ENCODE measurements at regions not wholly inside any gene's neighbourhood (a gene's known extent, or its start where the extent isn't known, plus 50 kb on each side); places are given as distances from the start of the nearest gene placed in this dataset.

DNA sequence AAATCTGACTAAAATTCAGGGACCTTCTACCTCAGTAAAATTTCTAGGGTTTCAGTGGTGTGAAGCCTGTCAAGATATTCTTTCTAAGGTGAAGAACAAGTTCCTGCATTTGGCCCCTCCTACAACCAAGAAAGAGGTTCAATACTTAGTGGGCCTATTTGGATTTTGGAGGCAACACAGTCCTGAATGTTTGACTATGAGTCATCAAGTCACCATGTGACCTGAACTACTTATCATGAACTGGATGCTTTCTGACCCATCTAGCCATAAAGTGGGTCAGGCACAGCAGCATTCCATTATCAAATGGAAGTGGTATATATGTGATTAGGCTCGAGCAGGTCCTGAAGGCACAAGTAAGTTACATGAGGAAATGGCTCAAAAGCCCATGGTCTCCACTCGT is 163.0 kb upstream of the IRS2 start:
- H3K9me3 Mint-ChIP-seq, result peaks cover 4% of the 10 kb centered on the region
- H3F3A ChIP-seq (replicated peaks; ENCODE audit: low read depth), result no peaks in the 10 kb centered on the region
- H4K20me1 ChIP-seq (replicated peaks; ENCODE audit: insufficient read depth), result no peaks in the 10 kb centered on the region
- no peak overlapping the region for H3K4me3 ChIP-seq
- ATAC-seq (no peak), DNase-seq (ENCODE audit: low spot score) (no peak)
- peaks cover 1% of the 10 kb centered on the region for H3K27me3 Mint-ChIP-seq (ENCODE audit: insufficient read depth, low read depth, poor library complexity)
- H3K4me3 Mint-ChIP-seq, result no peak overlapping the region
- H3K4me1 ChIP-seq (ENCODE audit: insufficient read depth), result no peaks in the 10 kb centered on the region
- no peaks in the 10 kb centered on the region for H3K27me3 ChIP-seq (ENCODE audit: insufficient read depth)
- no peaks in the 10 kb centered on the region for H3K79me2 ChIP-seq (replicated peaks; ENCODE audit: insufficient read depth)
- H3K27ac Mint-ChIP-seq, result no peak overlapping the region
- no peaks in the 10 kb centered on the region for H3K36me3 Mint-ChIP-seq (ENCODE audit: low read depth)
- no peaks in the 10 kb centered on the region for H3K4me1 Mint-ChIP-seq
- H3K9me2 ChIP-seq (ENCODE audit: insufficient read depth), result peaks cover 22% of the 10 kb centered on the region; the same call in 1 of the 2 replicates
- H2AFZ ChIP-seq, result no peak overlapping the region
- H3K27ac ChIP-seq (ENCODE audit: low read depth), result no peak overlapping the region
- H3K4me2 ChIP-seq, result no peak overlapping the region
- TF ChIP-seq NANOG (IDR thresholded peaks at IDR 0.05; ENCODE audit: borderline replicate concordance), result no peak
- no peak for TF ChIP-seq STAT1 (IDR thresholded peaks at IDR 0.05; ENCODE audit: unreplicated experiment)
- TF ChIP-seq CREB1 (CRISPR knock-in tag; IDR thresholded peaks at IDR 0.05; ENCODE audit: low read depth), result no peak
- TF ChIP-seq ZNF114 (CRISPR knock-in tag; IDR thresholded peaks at IDR 0.05), result no peak
- TF ChIP-seq POLR2AphosphoS5 (IDR thresholded peaks at IDR 0.05; ENCODE audit: low read depth), result no peak
- TF ChIP-seq JUNB (IDR thresholded peaks at IDR 0.05; ENCODE audit: unreplicated experiment), result no peak
- TF ChIP-seq, protein P1, sequence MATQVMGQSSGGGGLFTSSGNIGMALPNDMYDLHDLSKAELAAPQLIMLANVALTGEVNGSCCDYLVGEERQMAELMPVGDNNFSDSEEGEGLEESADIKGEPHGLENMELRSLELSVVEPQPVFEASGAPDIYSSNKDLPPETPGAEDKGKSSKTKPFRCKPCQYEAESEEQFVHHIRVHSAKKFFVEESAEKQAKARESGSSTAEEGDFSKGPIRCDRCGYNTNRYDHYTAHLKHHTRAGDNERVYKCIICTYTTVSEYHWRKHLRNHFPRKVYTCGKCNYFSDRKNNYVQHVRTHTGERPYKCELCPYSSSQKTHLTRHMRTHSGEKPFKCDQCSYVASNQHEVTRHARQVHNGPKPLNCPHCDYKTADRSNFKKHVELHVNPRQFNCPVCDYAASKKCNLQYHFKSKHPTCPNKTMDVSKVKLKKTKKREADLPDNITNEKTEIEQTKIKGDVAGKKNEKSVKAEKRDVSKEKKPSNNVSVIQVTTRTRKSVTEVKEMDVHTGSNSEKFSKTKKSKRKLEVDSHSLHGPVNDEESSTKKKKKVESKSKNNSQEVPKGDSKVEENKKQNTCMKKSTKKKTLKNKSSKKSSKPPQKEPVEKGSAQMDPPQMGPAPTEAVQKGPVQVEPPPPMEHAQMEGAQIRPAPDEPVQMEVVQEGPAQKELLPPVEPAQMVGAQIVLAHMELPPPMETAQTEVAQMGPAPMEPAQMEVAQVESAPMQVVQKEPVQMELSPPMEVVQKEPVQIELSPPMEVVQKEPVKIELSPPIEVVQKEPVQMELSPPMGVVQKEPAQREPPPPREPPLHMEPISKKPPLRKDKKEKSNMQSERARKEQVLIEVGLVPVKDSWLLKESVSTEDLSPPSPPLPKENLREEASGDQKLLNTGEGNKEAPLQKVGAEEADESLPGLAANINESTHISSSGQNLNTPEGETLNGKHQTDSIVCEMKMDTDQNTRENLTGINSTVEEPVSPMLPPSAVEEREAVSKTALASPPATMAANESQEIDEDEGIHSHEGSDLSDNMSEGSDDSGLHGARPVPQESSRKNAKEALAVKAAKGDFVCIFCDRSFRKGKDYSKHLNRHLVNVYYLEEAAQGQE (IDR thresholded peaks at IDR 0.05; ENCODE audit: unreplicated experiment), result no peak
- TF ChIP-seq, protein P2, sequence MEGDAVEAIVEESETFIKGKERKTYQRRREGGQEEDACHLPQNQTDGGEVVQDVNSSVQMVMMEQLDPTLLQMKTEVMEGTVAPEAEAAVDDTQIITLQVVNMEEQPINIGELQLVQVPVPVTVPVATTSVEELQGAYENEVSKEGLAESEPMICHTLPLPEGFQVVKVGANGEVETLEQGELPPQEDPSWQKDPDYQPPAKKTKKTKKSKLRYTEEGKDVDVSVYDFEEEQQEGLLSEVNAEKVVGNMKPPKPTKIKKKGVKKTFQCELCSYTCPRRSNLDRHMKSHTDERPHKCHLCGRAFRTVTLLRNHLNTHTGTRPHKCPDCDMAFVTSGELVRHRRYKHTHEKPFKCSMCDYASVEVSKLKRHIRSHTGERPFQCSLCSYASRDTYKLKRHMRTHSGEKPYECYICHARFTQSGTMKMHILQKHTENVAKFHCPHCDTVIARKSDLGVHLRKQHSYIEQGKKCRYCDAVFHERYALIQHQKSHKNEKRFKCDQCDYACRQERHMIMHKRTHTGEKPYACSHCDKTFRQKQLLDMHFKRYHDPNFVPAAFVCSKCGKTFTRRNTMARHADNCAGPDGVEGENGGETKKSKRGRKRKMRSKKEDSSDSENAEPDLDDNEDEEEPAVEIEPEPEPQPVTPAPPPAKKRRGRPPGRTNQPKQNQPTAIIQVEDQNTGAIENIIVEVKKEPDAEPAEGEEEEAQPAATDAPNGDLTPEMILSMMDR (conservative IDR thresholded peaks at IDR 0.05; ENCODE audit: low read depth in 2 of 2), result no peak
- TF ChIP-seq EZH2phosphoT487 (IDR thresholded peaks at IDR 0.05; ENCODE audit: unreplicated experiment), result no peak
- TF ChIP-seq, protein P3, sequence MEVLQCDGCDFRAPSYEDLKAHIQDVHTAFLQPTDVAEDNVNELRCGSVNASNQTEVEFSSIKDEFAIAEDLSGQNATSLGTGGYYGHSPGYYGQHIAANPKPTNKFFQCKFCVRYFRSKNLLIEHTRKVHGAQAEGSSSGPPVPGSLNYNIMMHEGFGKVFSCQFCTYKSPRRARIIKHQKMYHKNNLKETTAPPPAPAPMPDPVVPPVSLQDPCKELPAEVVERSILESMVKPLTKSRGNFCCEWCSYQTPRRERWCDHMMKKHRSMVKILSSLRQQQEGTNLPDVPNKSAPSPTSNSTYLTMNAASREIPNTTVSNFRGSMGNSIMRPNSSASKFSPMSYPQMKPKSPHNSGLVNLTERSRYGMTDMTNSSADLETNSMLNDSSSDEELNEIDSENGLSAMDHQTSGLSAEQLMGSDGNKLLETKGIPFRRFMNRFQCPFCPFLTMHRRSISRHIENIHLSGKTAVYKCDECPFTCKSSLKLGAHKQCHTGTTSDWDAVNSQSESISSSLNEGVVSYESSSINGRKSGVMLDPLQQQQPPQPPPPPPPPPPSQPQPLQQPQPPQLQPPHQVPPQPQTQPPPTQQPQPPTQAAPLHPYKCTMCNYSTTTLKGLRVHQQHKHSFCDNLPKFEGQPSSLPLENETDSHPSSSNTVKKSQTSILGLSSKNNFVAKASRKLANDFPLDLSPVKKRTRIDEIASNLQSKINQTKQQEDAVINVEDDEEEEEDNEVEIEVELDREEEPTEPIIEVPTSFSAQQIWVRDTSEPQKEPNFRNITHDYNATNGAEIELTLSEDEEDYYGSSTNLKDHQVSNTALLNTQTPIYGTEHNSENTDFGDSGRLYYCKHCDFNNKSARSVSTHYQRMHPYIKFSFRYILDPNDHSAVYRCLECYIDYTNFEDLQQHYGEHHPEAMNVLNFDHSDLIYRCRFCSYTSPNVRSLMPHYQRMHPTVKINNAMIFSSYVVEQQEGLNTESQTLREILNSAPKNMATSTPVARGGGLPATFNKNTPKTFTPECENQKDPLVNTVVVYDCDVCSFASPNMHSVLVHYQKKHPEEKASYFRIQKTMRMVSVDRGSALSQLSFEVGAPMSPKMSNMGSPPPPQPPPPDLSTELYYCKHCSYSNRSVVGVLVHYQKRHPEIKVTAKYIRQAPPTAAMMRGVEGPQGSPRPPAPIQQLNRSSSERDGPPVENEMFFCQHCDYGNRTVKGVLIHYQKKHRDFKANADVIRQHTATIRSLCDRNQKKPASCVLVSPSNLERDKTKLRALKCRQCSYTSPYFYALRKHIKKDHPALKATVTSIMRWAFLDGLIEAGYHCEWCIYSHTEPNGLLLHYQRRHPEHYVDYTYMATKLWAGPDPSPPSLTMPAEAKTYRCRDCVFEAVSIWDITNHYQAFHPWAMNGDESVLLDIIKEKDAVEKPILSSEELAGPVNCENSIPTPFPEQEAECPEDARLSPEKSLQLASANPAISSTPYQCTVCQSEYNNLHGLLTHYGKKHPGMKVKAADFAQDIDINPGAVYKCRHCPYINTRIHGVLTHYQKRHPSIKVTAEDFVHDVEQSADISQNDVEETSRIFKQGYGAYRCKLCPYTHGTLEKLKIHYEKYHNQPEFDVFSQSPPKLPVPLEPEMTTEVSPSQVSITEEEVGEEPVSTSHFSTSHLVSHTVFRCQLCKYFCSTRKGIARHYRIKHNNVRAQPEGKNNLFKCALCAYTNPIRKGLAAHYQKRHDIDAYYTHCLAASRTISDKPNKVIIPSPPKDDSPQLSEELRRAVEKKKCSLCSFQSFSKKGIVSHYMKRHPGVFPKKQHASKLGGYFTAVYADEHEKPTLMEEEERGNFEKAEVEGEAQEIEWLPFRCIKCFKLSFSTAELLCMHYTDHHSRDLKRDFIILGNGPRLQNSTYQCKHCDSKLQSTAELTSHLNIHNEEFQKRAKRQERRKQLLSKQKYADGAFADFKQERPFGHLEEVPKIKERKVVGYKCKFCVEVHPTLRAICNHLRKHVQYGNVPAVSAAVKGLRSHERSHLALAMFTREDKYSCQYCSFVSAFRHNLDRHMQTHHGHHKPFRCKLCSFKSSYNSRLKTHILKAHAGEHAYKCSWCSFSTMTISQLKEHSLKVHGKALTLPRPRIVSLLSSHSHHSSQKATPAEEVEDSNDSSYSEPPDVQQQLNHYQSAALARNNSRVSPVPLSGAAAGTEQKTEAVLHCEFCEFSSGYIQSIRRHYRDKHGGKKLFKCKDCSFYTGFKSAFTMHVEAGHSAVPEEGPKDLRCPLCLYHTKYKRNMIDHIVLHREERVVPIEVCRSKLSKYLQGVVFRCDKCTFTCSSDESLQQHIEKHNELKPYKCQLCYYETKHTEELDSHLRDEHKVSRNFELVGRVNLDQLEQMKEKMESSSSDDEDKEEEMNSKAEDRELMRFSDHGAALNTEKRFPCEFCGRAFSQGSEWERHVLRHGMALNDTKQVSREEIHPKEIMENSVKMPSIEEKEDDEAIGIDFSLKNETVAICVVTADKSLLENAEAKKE (CRISPR knock-in tag; IDR thresholded peaks at IDR 0.05), result no peak
- no peak for TF ChIP-seq EZH2 (IDR thresholded peaks at IDR 0.05; ENCODE audit: low read depth, unreplicated experiment)
- TF ChIP-seq, protein P4, sequence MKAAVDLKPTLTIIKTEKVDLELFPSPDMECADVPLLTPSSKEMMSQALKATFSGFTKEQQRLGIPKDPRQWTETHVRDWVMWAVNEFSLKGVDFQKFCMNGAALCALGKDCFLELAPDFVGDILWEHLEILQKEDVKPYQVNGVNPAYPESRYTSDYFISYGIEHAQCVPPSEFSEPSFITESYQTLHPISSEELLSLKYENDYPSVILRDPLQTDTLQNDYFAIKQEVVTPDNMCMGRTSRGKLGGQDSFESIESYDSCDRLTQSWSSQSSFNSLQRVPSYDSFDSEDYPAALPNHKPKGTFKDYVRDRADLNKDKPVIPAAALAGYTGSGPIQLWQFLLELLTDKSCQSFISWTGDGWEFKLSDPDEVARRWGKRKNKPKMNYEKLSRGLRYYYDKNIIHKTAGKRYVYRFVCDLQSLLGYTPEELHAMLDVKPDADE (IDR thresholded peaks at IDR 0.05), result no peak
- TF ChIP-seq ZNF331 (CRISPR knock-in tag; IDR thresholded peaks at IDR 0.05; ENCODE audit: low read depth), result no peak
- H3K36me3 ChIP-seq (ENCODE audit: insufficient read depth), result no peaks in the 10 kb centered on the region
